Bronchial epithelial cell (primary cell): ENCODE measurements at regions not wholly inside any gene's neighbourhood (a gene's known extent, or its start where the extent isn't known, plus 50 kb on each side); places are given as distances from the start of the nearest gene placed in this dataset.

Experiments used
- DNase-seq: peaks from one replicate; pipeline ENCODE4 v3.0.0-alpha.2; 2010; ENCODE audit warnings: low read depth
- FAIRE-seq: peaks from 2 replicates; lab custom pipeline; 2011; peaks lifted over from hg19 to GRCh38; lab: Jason Lieb, UNC
- H3K27me3 ChIP-seq: 2 replicates; pipeline ENCODE4 v1.5.1; 2011; ENCODE audit warnings: low read length; ENCODE audit not compliant: control insufficient read depth, insufficient read depth
- H3K36me3 ChIP-seq: 2 replicates; pipeline ENCODE4 v1.5.1; 2011; ENCODE audit warnings: low read length; ENCODE audit not compliant: control insufficient read depth, insufficient read depth
- H3K4me3 ChIP-seq: 2 replicates; pipeline ENCODE4 v1.5.1; 2011; ENCODE audit warnings: mild to moderate bottlenecking, low read depth, low read length, control low read depth
- TF ChIP-seq, protein P1 (sequence below): IDR thresholded peaks from 2 replicates; pipeline ENCODE4 v1.5.1; 2011; ENCODE audit warnings: mild to moderate bottlenecking, moderate library complexity, low read length, control low read depth, inconsistent platforms; ENCODE audit not compliant: insufficient read depth, severe bottlenecking

DNA sequence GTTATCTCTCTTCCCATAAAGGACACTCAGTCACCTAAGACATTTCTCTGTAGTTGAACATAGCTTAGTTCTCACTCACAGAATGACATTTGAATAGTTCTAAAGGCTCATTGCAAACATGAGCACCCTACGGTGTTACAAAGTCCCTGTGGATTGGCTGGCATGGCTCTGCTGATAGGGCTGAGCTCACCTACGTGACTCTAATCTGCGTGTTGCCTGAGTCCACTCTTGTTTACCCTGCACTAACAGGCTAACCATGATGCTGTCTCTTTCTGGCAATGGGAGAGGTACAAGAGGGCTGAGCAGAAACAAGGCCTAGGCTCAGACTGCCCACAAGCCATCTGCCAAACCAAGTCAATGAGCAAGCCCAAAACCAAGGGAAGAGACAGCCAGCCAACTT lies 103.6 kb downstream of the PALM2AKAP2 start:
- Histone ChIP-seq H3K4me3 (no peak overlapping the region), H3K36me3 (no peaks in the 10 kb centered on the region), H3K27me3 (no peaks in the 10 kb centered on the region)
- FAIRE-seq (no peak), DNase-seq (no peak)
- TF ChIP-seq, protein P1, sequence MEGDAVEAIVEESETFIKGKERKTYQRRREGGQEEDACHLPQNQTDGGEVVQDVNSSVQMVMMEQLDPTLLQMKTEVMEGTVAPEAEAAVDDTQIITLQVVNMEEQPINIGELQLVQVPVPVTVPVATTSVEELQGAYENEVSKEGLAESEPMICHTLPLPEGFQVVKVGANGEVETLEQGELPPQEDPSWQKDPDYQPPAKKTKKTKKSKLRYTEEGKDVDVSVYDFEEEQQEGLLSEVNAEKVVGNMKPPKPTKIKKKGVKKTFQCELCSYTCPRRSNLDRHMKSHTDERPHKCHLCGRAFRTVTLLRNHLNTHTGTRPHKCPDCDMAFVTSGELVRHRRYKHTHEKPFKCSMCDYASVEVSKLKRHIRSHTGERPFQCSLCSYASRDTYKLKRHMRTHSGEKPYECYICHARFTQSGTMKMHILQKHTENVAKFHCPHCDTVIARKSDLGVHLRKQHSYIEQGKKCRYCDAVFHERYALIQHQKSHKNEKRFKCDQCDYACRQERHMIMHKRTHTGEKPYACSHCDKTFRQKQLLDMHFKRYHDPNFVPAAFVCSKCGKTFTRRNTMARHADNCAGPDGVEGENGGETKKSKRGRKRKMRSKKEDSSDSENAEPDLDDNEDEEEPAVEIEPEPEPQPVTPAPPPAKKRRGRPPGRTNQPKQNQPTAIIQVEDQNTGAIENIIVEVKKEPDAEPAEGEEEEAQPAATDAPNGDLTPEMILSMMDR = no peak

DNA sequence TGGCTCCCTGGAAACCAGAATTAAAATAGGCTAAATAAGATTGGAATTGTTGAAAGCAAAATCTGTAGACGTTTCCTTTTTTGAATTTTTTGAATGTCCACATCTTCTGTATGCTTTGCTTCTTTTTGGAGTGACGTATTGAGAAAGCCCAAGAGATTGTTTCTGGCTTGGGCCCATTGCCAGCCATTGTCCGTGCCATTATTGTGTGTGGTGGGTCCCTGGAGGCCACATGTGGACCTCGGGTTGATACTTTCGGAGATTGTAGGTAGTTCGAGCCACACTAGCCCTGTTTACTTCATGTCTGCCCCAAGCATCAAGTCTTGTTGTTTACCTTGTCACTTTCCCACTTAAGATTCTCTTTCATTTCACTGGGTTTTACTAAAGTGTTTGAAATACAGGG lies 106.0 kb downstream of the PALM2AKAP2 start:
- DNase-seq (no peak), FAIRE-seq (no peak)
- TF ChIP-seq, protein P1 = no peak
- H3K4me3 ChIP-seq = no peak overlapping the region
- no peaks in the 10 kb centered on the region for H3K36me3 ChIP-seq
- no peaks in the 10 kb centered on the region for H3K27me3 ChIP-seq

DNA sequence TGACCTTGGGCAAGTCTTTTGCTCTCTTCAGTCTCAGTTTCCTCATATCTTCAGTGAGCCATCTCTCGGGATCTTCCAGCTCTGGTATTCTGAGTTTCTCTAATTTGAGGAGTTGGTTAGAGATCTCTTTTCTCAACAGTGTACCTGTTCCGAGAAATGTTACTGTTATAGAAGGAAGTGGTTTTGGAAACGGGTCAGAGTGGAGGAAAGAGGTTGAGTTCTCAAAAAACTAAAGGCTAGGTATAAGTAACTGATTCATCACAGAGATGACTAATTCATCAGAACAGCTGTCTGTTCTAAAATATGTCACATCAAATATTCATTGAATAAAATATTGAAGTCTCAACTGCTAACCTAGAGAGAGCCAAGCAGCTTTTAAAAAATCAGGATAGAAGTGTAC lies 106.6 kb downstream of the PALM2AKAP2 start:
- no peaks in the 10 kb centered on the region for H3K27me3 ChIP-seq
- DNase-seq (peak; percentile 72), FAIRE-seq (no peak)
- TF ChIP-seq, protein P1 = no peak
- no peak overlapping the region for H3K4me3 ChIP-seq
- no peaks in the 10 kb centered on the region for H3K36me3 ChIP-seq

DNA sequence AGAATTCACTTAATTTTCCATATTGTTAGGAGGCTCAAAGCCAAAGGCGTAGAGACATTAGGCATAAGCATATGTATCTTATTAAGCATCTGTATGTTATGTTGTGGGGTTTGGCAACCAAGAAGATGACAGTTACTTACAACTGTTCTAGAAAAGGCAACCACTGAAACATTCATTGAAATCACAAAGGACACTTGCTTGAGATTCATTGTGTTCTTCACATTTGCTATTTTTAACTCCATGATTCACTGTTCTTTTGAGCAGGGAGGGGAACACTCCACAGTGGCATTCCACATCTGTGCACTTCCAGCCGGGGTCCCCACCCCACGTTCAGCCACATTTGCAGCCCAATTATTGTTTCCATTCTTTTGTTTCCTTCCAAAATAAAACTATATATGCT lies 107.1 kb downstream of the PALM2AKAP2 start:
- no peak for FAIRE-seq
- TF ChIP-seq, protein P1 = no peak
- Histone ChIP-seq H3K4me3 (no peak overlapping the region), H3K27me3 (no peaks in the 10 kb centered on the region), H3K36me3 (no peaks in the 10 kb centered on the region)
- peak; percentile 46 for DNase-seq

DNA sequence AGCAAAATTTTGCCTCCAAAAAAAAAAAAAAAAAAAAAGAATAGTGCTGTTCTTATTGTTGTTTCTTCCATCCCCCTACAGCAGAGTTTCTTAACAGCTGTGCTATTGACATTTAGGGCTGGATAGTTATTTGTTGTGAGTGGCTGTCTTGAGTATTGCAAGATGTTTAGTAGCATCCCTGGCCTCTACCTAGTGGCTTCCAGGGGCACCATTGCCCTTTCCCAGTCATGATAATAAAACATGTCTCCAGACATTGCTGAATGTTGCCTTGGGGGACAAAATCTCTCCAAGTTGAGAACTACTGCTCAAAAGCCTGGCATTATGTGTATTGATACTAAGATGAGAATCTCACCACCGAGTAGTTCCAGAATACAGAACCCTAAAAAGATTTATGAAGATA lies 108.7 kb downstream of the PALM2AKAP2 start:
- no peak for FAIRE-seq
- Histone ChIP-seq H3K27me3 (no peaks in the 10 kb centered on the region), H3K36me3 (no peaks in the 10 kb centered on the region), H3K4me3 (no peak overlapping the region)
- no peak for DNase-seq
- TF ChIP-seq, protein P1 = no peak

DNA sequence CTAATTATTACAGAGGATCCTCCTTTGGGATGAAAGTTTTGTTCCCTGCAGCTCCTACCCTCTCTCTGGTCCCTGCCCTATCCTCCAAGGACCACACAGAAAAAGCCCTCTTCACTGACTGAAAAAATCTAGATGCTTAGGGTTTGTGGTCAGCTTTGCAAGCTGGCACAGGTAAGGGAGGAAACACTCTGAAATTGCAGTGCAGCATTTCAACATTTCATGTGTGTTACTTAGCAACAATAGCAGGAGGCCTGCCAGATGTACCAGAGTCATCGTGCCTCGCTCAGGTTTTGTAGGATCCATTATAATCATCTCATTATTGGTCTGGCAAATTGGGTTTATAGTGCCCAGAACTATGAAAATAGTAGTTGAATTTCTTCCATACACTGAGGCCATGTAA lies 109.5 kb downstream of the PALM2AKAP2 start:
- H3K27me3 ChIP-seq = no peaks in the 10 kb centered on the region
- DNase-seq (peak; percentile 96), FAIRE-seq (no peak)
- no peaks in the 10 kb centered on the region for H3K36me3 ChIP-seq
- H3K4me3 ChIP-seq = no peak overlapping the region
- TF ChIP-seq, protein P1 = no peak
